Activated CD8-positive, alpha-beta memory T cell treated with anti-CD3 and anti-CD28 coated beads, Interleukin-2, amount 10 ng/mL, durations not matched to agents 7 days and 5 days (primary cell): ENCODE measurements at regions not wholly inside any gene's neighbourhood (a gene's known extent, or its start where the extent isn't known, plus 50 kb on each side); places are given as distances from the start of the nearest gene placed in this dataset.

Source experiments
- ATAC-seq: fragments of 150-1000 bp; cut with Tn5 transposase; one replicate; pipeline ENCODE4 v1.10.0; 2021; ENCODE audit warnings: moderate library complexity
- CTCF ChIA-PET: fragments of 350-600 bp; sonication (Branson Sonifier 250); formaldehyde crosslinking; loops from one replicate; lab custom pipeline; 2021; ENCODE audit warnings: antibody characterized with exemption; lab: Charles Lee
- DNase-seq: peaks from one replicate; pipeline ENCODE4 v3.0.0-alpha.2; 2020
- H3K27ac Mint-ChIP-seq: one replicate; pipeline ENCODE4 v1.8.0; 2021; ENCODE audit warnings: mild to moderate bottlenecking, mixed read lengths
- H3K27me3 Mint-ChIP-seq: one replicate; pipeline ENCODE4 v1.8.0; 2021; ENCODE audit warnings: mixed read lengths
- H3K36me3 Mint-ChIP-seq: one replicate; pipeline ENCODE4 v1.8.0; 2021; ENCODE audit warnings: mild to moderate bottlenecking, mixed read lengths
- H3K4me1 Mint-ChIP-seq: one replicate; pipeline ENCODE4 v1.8.0; 2021; ENCODE audit warnings: mixed read lengths
- H3K4me3 Mint-ChIP-seq: one replicate; pipeline ENCODE4 v1.8.0; 2021; ENCODE audit warnings: mild to moderate bottlenecking, moderate library complexity, mixed read lengths
- H3K9me3 Mint-ChIP-seq: one replicate; pipeline ENCODE4 v1.8.0; 2022; ENCODE audit warnings: low read depth, mixed read lengths

DNA sequence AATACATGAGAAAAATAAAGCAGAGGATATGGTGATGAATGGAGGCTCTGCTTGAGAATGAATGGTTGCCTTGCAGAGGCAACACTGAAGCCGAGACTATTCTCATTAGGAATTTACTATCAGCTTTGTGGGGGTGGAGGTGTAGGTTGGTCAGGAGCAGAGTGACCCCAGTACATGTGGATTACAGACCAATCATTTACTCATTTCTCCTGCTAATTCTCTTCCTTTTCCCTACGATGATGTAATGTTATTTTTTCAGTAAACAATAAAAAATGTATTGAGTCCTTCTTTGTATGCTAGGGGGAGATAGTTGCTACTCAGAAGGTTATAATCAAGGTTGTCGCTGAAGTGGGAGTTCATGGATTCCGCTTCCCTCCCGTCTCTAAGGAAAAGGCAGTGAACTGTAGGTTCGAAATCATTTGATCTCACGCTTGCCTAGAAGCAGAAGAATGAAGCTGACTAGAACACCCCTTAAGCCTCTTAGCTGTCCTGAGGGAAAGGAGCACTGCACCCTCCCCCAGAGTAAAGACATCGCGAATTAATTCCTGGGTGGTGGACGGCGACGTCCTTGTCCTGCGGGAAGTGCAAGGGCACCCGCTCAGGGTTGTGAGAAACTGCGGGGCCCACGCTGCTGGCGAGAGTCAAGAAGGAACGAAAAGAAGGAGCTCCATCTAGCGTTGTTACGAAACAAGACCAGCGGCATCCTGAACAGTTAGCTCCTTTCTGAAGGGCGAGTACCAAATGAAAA, 213.2 kb upstream of the PFN2 start:
- Mint-ChIP-seq H3K4me3 (no peak overlapping the region), H3K4me1 (no peaks in the 10 kb centered on the region), H3K27me3 (peaks cover 29% of the 10 kb centered on the region), H3K9me3 (no peaks in the 10 kb centered on the region), H3K36me3 (no peaks in the 10 kb centered on the region), H3K27ac (no peak overlapping the region)
- peak; percentile 89 for ATAC-seq
- CTCF ChIA-PET: interaction anchor here (0.6 to 2.8 kb wide), 18 partner anchors 10 to 304 kb away, joined by 3 to 40 read pairs (median 4); partner anchors contain the start of gene PFN2
- peak; percentile 59 for DNase-seq

GRCh38 chr3:150180334-150180733, 209.6 kb upstream of the PFN2 start:
- Mint-ChIP-seq H3K27ac (no peak overlapping the region), H3K36me3 (no peaks in the 10 kb centered on the region), H3K4me3 (no peak overlapping the region), H3K4me1 (no peaks in the 10 kb centered on the region), H3K27me3 (peaks cover 11% of the 10 kb centered on the region), H3K9me3 (no peaks in the 10 kb centered on the region)
- ATAC-seq: no peak
- CTCF ChIA-PET: interaction anchor here (2.0 kb wide), 1 partner anchor 213 kb away, joined by 5 read pairs; no protein-coding TSS in a partner anchor
- no peak for DNase-seq

- H3K9me3 Mint-ChIP-seq: no peaks in the 10 kb centered on the region
- H3K4me1 Mint-ChIP-seq: peaks cover under 1% of the 10 kb centered on the region
- no peak for DNase-seq
- H3K4me3 Mint-ChIP-seq: no peak overlapping the region
- CTCF ChIA-PET: interaction anchor here (1.4 to 2.0 kb wide), 2 partner anchors 212 to 243 kb away, joined by 3 to 5 read pairs; no protein-coding TSS in a partner anchor
- H3K36me3 Mint-ChIP-seq: no peaks in the 10 kb centered on the region
- ATAC-seq: no peak
- H3K27ac Mint-ChIP-seq: no peak overlapping the region
- peaks cover 13% of the 10 kb centered on the region for H3K27me3 Mint-ChIP-seq
Observed at GRCh38 chr3:150179330-150179729, 208.6 kb upstream of the PFN2 start.

GRCh38 chr3:150177673-150178381, 207.1 kb upstream of the PFN2 start:
- no peaks in the 10 kb centered on the region for H3K9me3 Mint-ChIP-seq
- H3K27me3 Mint-ChIP-seq: peaks cover 18% of the 10 kb centered on the region
- no peak for ATAC-seq
- H3K27ac Mint-ChIP-seq: no peak overlapping the region
- H3K4me1 Mint-ChIP-seq: peaks cover 4% of the 10 kb centered on the region
- no peak overlapping the region for H3K4me3 Mint-ChIP-seq
- H3K36me3 Mint-ChIP-seq: no peaks in the 10 kb centered on the region
- DNase-seq: no peak
- CTCF ChIA-PET: no interaction called here

DNA sequence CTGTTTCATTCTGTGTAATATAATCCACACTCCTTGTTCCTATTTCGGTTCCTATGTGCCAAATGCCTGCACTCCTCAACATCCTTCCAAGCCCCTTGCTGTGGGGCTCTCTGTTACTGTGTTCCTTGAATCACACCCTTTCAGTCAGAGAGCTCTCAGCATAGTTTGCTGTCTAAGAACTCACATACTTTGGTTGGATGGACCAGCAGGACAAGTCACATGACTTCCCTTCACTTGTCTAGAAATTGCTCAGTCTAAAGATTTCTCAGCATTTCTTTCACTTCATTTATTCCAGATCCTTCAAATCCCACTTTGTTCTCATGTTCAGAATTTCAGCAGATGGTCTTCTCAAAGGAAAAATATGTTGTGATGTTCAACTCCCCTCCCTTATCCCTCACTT, 203.5 kb upstream of the PFN2 start:
- Mint-ChIP-seq H3K4me1 (peaks cover 12% of the 10 kb centered on the region), H3K27me3 (peaks cover 9% of the 10 kb centered on the region), H3K36me3 (no peaks in the 10 kb centered on the region), H3K9me3 (no peaks in the 10 kb centered on the region), H3K27ac (no peak overlapping the region), H3K4me3 (no peak overlapping the region)
- DNase-seq (no peak), ATAC-seq (no peak)
- CTCF ChIA-PET: interaction anchor here (0.9 kb wide), 1 partner anchor 10 kb away, joined by 5 read pairs; no protein-coding TSS in a partner anchor

GRCh38 chr3:150172356-150172755, 201.7 kb upstream of the PFN2 start:
- ATAC-seq (no peak), DNase-seq (no peak)
- Mint-ChIP-seq H3K27me3 (peaks cover 9% of the 10 kb centered on the region), H3K4me3 (no peak overlapping the region), H3K4me1 (peaks cover 12% of the 10 kb centered on the region), H3K36me3 (no peaks in the 10 kb centered on the region), H3K9me3 (no peaks in the 10 kb centered on the region), H3K27ac (no peak overlapping the region)
- CTCF ChIA-PET: no interaction called here

- Mint-ChIP-seq H3K27me3 (peaks cover 9% of the 10 kb centered on the region), H3K9me3 (no peaks in the 10 kb centered on the region), H3K36me3 (no peaks in the 10 kb centered on the region), H3K4me1 (peaks cover 12% of the 10 kb centered on the region), H3K4me3 (no peak overlapping the region), H3K27ac (no peak overlapping the region)
- DNase-seq (no peak), ATAC-seq (no peak)
- CTCF ChIA-PET: no interaction called here
Observed at GRCh38 chr3:150170852-150171520, 200.3 kb upstream of the PFN2 start.

DNA sequence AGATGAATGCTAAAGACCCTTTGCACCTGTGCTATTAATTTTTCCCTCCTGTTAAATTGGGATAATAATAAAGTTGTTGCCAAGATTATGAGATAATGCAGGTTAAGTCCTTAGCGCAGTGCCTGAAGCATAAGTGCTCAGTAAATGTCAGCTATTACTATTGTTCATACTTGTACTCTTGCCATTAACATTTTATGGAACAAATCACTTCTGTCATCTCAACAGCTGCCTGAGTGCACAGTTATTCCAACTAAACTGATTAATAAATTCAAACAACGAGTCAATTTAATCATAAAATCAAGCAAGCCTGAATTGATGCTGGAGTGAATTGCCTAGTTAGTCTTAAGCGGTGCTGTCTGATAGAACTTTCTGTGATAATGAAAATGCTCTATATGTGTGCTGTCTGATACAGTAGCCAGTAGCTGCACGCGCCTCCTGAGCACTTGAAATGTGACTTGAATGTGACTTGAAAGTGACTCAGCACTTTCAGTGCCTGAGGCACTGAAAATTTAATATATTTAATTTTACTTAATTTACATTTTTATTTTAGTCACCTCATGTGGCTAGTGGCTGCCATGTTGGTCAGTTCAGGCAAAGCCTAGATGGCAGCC, 198.7 kb upstream of the PFN2 start:
- Mint-ChIP-seq H3K36me3 (no peaks in the 10 kb centered on the region), H3K27ac (no peak overlapping the region), H3K4me3 (no peak overlapping the region), H3K4me1 (peaks cover 12% of the 10 kb centered on the region), H3K9me3 (no peaks in the 10 kb centered on the region), H3K27me3 (peaks cover 15% of the 10 kb centered on the region)
- ATAC-seq (no peak), DNase-seq (no peak)
- CTCF ChIA-PET: interaction anchor here (1.6 kb wide), 1 partner anchor 15 kb away, joined by 4 read pairs; no protein-coding TSS in a partner anchor

DNA sequence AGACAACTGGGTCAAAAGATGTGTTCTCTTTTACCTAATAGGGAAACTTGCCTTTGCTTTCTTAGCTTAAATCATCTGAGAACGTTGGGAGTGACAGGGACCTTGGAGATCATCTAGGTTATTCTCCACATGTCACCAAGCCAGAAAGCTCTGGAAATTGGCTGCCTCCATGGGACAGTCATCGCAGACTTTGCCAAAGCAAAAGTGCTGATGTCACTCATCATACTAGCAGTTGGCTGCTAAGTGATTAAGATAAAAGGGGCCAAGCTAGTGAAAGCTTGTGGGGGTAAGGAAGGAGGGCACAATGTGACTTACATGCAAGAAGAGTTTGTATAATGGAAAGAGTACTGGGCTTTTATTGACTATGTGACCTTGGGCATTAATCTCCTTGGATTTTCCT, 198.0 kb upstream of the PFN2 start:
- no peak overlapping the region for H3K4me3 Mint-ChIP-seq
- ATAC-seq: no peak
- DNase-seq: no peak
- H3K36me3 Mint-ChIP-seq: no peaks in the 10 kb centered on the region
- H3K4me1 Mint-ChIP-seq: peaks cover 8% of the 10 kb centered on the region
- CTCF ChIA-PET: interaction anchor here (1.6 kb wide), 1 partner anchor 15 kb away, joined by 4 read pairs; no protein-coding TSS in a partner anchor
- peaks cover 9% of the 10 kb centered on the region for H3K27me3 Mint-ChIP-seq
- no peak overlapping the region for H3K27ac Mint-ChIP-seq
- H3K9me3 Mint-ChIP-seq: no peaks in the 10 kb centered on the region

DNA sequence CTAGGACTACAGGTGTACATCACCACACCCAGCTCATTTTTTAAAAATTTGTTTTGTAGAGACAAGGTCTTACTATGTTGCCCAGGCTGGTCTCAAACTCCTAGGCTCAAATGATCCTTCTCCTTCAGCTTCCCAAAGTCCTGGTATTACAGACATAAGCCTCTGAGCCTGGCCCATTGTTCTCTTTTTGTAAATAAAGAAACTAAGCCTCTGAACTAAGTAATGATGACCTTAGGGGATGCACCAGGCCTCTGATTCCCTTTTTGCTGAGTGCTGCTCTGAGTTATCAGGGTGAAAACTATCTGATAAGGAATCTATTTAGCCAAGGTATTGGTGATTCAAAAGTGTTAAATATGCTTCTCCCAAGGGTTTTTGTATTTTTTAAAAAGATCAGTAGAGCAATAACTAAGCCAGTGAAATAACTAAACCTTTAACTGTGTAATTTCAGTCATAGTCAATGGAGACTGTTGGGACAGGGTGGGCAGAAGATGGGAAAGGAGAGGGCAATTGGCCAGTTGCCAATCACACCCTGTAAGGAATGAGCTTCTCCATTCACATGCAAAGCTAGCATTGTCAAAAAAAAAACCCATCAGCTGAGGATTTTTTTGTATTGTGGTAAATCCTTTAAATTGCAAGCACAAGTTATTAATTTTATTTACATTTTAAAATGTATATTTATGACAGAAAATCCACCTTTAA, 194.8 kb upstream of the PFN2 start:
- Mint-ChIP-seq H3K9me3 (no peaks in the 10 kb centered on the region), H3K4me3 (no peak overlapping the region), H3K27me3 (peaks cover 16% of the 10 kb centered on the region), H3K36me3 (no peaks in the 10 kb centered on the region), H3K27ac (no peak overlapping the region), H3K4me1 (no peaks in the 10 kb centered on the region)
- ATAC-seq: no peak
- CTCF ChIA-PET: no interaction called here
- no peak for DNase-seq

GRCh38 chr3:150161011-150161410, 190.3 kb upstream of the PFN2 start:
- Mint-ChIP-seq H3K36me3 (no peaks in the 10 kb centered on the region), H3K27ac (no peak overlapping the region), H3K9me3 (no peaks in the 10 kb centered on the region), H3K4me1 (no peaks in the 10 kb centered on the region), H3K27me3 (peaks cover 28% of the 10 kb centered on the region), H3K4me3 (no peak overlapping the region)
- CTCF ChIA-PET: interaction anchor here (1.0 kb wide), 1 partner anchor 23 kb away, joined by 3 read pairs; no protein-coding TSS in a partner anchor
- ATAC-seq: no peak
- DNase-seq: no peak

- DNase-seq (no peak), ATAC-seq (no peak)
- no peaks in the 10 kb centered on the region for H3K9me3 Mint-ChIP-seq
- H3K36me3 Mint-ChIP-seq: no peaks in the 10 kb centered on the region
- CTCF ChIA-PET: no interaction called here
- H3K4me1 Mint-ChIP-seq: no peaks in the 10 kb centered on the region
- H3K4me3 Mint-ChIP-seq: no peak overlapping the region
- peaks cover 27% of the 10 kb centered on the region for H3K27me3 Mint-ChIP-seq
- no peak overlapping the region for H3K27ac Mint-ChIP-seq
Observed at GRCh38 chr3:150158943-150159625, 188.4 kb upstream of the PFN2 start.
